GM13976 (cell line): ENCODE measurements at regions not wholly inside any gene's neighbourhood (a gene's known extent, or its start where the extent isn't known, plus 50 kb on each side); places are given as distances from the start of the nearest gene placed in this dataset.

Experiments used
- DNase-seq: peaks from one replicate; pipeline ENCODE4 v3.0.0; 2012; ENCODE audit warnings: low spot score
- in situ Hi-C: fragments of 300-500 bp; cut with MboI; formaldehyde crosslinking; loops from one replicate; pipeline ENCODE4 v1.12.0; 2022; ENCODE audit warnings: low sequenced_read_pairs, mixed read lengths, inconsistent platforms; ENCODE audit not compliant: unreplicated experiment
- TF ChIP-seq, protein P1 (sequence below): IDR thresholded peaks from 2 replicates; pipeline ENCODE4 v1.5.1; 2012; ENCODE audit warnings: borderline replicate concordance, mild to moderate bottlenecking; ENCODE audit not compliant: insufficient read depth; ENCODE audit errors: extremely low read depth, missing control alignments, control extremely low read depth

DNA sequence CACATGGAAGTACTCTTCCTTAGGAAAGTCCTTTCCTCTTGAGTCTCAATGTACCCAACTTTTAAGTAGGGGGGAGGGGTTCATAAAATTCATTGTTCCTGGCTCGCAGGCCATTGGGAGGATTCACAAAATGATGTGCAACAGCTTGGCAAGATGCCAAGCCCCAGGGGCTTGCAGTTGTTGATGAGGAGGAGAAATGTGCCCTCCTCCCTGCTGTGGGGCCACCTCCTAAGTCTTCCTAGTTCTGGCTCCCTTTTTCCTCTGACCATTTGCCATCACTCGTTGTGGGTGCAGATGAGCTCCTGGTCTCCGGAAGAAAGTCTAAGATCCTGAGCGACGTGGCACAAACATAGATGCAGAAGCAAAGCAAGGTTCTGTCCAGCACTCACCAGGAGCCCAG is 435.4 kb downstream of the EIPR1 start:
- in situ Hi-C loops: no loop called here
- no peak for DNase-seq
- TF ChIP-seq, protein P1, sequence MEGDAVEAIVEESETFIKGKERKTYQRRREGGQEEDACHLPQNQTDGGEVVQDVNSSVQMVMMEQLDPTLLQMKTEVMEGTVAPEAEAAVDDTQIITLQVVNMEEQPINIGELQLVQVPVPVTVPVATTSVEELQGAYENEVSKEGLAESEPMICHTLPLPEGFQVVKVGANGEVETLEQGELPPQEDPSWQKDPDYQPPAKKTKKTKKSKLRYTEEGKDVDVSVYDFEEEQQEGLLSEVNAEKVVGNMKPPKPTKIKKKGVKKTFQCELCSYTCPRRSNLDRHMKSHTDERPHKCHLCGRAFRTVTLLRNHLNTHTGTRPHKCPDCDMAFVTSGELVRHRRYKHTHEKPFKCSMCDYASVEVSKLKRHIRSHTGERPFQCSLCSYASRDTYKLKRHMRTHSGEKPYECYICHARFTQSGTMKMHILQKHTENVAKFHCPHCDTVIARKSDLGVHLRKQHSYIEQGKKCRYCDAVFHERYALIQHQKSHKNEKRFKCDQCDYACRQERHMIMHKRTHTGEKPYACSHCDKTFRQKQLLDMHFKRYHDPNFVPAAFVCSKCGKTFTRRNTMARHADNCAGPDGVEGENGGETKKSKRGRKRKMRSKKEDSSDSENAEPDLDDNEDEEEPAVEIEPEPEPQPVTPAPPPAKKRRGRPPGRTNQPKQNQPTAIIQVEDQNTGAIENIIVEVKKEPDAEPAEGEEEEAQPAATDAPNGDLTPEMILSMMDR: no peak

DNA sequence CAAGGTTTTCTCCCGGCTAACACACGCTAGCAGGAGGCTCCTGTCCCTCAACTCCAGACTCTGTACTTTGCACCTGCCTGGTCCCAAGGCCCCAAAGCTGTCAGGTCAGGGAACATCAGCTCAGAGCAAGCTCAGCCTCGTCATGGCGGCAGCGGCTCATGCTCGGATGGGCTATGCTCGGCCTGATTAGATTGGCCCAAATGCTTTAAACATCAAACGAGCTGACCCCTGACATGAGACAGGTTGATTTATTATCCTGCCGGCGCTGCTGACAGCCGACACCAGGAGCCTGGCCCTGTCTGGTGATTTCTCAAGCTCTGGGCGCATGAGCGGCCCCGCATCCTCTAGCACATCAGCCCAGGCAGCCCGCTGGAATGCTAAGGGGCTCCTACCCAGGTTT is 436.4 kb downstream of the EIPR1 start:
- no peak for DNase-seq
- in situ Hi-C loops: no loop called here
- TF ChIP-seq, protein P1: no peak

DNA sequence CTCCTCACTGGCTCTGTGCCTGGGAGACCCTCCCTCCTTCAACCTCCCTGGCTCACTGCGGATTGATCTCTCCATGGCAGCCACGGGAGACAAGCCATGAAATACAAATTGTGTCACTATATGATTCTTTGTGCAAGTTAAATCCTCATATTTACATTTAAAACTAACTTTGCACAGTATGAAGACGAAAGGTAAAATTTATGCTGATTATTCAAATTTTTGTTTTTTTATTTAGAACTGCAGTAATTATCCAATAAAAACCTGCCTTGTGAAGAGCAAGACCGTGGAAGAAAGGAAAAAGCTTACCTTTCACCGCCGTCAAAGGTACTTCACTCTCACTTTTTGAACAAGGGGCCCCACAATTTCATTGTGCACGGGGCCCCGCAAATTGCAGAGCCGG is 436.9 kb downstream of the EIPR1 start:
- in situ Hi-C loops: no loop called here

DNA sequence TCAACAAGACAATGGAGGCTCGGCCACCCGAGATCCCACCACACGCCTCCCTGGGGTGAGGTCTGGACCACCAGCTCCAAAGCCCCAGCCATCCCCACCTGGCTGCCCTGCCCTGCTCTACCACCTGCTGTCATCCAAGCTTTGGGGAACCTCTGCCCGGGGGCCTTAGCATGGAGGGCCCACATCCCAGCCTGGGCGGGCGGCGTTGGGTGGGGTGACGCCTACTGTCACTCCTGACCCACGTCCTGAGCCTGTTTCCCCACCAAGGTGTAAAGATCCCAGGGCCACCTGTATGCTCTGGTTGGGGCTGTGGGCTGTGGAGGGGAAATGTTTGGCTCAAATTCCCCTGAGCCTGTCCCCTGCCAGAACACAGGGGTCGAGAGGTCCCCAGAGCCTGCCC is 437.6 kb downstream of the EIPR1 start:
- in situ Hi-C loops: no loop called here
- TF ChIP-seq, protein P1: no peak
- DNase-seq: no peak

More for the DNA sequence above, 436.9 kb downstream of the EIPR1 start:
- TF ChIP-seq, protein P1: no peak
- DNase-seq: no peak

DNA sequence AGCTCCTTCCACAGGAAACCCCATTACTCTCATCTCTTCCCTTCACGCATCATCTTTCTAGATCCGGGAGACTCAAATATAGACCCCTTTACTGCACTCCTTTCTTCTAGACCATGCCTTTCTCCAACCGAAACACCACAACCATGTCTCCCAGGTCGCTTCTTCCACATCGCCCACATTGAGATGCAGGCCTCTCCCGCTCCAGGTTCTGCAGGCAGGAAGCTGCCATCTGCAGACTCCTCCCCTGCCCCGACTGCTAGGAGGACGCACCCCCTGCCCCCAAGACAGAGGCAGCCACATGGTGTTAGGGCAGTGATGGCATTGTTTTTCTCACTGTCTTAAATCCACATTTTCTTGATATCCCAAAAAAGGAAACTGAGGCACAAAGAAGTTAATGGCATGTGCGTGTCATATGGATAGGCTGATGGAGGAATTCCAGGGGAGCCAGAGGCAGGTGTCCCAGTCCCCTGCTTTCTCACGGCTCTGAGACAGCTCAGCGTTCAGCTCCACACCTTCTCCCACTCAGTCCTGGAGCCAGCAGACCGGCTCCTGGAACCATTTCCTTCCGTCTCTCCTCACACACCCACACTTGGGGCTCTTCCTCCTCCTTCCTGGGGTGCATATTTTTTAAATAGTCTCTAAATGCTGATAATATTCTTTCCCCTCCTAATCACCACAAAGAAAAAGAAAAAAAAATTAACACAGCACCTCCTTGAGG is 438.4 kb downstream of the EIPR1 start:
- TF ChIP-seq, protein P1: no peak
- DNase-seq: no peak
- in situ Hi-C loops: no loop called here

DNA sequence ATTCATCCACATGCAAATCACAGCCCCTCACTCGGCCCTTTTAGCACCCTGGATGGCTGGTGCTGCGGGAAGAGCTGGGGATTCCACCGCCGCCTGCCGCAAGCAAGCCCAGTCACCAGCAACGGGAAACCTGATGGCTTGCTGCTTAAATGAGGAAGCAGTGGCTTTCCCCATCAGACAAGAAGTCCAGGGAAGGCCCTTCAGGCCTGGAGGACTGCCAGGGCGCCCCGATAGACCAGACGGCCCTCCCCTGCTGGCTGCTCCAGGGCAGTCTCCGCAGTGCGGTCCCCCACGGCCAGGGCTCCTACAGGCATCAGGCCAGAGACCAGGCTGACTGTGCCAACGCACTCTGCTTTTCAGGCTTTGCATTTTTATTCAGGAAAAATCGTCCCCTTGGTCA is 439.1 kb downstream of the EIPR1 start:
- in situ Hi-C loops: no loop called here
- no peak for DNase-seq
- TF ChIP-seq, protein P1: no peak
